OCI-LY7 (cell line): ENCODE measurements at regions not wholly inside any gene's neighbourhood (a gene's known extent, or its start where the extent isn't known, plus 50 kb on each side); places are given as distances from the start of the nearest gene placed in this dataset.

Experiments used
- EZH2phosphoT487 ChIP-seq: fragments of 200-600 bp; sonication (generic); IDR thresholded peaks from 2 replicates; pipeline ENCODE4 v1.6.1; 2018; ENCODE audit warnings: low read depth, borderline replicate concordance, mild to moderate bottlenecking, mixed run types, antibody characterized with exemption, low read length, moderate library complexity, mixed read lengths
- TF ChIP-seq, protein P1 (sequence below): fragments of 200-600 bp; sonication (generic); conservative IDR thresholded peaks from 2 replicates; pipeline ENCODE4 v1.5.1; 2014; ENCODE audit warnings: mild to moderate bottlenecking, antibody characterized with exemption, low read length, moderate library complexity, mixed read lengths

- TF ChIP-seq, protein P1, sequence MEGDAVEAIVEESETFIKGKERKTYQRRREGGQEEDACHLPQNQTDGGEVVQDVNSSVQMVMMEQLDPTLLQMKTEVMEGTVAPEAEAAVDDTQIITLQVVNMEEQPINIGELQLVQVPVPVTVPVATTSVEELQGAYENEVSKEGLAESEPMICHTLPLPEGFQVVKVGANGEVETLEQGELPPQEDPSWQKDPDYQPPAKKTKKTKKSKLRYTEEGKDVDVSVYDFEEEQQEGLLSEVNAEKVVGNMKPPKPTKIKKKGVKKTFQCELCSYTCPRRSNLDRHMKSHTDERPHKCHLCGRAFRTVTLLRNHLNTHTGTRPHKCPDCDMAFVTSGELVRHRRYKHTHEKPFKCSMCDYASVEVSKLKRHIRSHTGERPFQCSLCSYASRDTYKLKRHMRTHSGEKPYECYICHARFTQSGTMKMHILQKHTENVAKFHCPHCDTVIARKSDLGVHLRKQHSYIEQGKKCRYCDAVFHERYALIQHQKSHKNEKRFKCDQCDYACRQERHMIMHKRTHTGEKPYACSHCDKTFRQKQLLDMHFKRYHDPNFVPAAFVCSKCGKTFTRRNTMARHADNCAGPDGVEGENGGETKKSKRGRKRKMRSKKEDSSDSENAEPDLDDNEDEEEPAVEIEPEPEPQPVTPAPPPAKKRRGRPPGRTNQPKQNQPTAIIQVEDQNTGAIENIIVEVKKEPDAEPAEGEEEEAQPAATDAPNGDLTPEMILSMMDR = no peak
- no peak for TF ChIP-seq EZH2phosphoT487
Measured at GRCh38 chr14:62432955-62433354, 612.3 kb downstream of the KCNH5 start.
